D721Med (cell line): ENCODE measurements at regions not wholly inside any gene's neighbourhood (a gene's known extent, or its start where the extent isn't known, plus 50 kb on each side); places are given as distances from the start of the nearest gene placed in this dataset.

Experiments
- DNase-seq: peaks from one replicate; pipeline ENCODE4 v3.0.0; 2011; ENCODE audit warnings: low spot score; ENCODE audit not compliant: insufficient read length
- FAIRE-seq: peaks from 2 replicates; lab custom pipeline; 2011; peaks lifted over from hg19 to GRCh38; lab: Jason Lieb, UNC
- TF ChIP-seq, protein P1 (sequence below): IDR thresholded peaks from 2 replicates; pipeline ENCODE4 v1.5.1; 2012; ENCODE audit warnings: mild to moderate bottlenecking, control low read depth; ENCODE audit not compliant: insufficient read depth; ENCODE audit errors: missing control alignments

DNA sequence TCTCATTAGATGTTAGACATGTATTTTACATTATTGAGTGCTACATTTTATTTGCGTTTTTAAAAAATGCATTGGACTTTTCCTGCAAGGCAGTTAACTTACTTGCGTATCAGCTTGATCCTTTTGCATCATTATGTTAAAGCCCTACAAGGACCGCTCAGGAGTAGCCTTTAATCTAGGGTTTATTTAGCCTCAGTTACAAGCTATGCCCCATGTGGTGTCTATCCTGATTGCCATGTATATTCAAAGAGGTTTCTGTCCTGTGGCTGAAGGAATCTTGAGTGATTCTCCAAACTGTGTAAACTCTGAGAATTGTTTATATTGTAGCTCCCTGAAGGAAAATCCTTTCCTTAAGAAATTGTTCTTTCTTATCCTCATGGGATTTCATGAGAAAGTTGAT is 821.8 kb upstream of the AGA start:
- DNase-seq (no peak), FAIRE-seq (no peak)
- TF ChIP-seq, protein P1, sequence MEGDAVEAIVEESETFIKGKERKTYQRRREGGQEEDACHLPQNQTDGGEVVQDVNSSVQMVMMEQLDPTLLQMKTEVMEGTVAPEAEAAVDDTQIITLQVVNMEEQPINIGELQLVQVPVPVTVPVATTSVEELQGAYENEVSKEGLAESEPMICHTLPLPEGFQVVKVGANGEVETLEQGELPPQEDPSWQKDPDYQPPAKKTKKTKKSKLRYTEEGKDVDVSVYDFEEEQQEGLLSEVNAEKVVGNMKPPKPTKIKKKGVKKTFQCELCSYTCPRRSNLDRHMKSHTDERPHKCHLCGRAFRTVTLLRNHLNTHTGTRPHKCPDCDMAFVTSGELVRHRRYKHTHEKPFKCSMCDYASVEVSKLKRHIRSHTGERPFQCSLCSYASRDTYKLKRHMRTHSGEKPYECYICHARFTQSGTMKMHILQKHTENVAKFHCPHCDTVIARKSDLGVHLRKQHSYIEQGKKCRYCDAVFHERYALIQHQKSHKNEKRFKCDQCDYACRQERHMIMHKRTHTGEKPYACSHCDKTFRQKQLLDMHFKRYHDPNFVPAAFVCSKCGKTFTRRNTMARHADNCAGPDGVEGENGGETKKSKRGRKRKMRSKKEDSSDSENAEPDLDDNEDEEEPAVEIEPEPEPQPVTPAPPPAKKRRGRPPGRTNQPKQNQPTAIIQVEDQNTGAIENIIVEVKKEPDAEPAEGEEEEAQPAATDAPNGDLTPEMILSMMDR: no peak

DNA sequence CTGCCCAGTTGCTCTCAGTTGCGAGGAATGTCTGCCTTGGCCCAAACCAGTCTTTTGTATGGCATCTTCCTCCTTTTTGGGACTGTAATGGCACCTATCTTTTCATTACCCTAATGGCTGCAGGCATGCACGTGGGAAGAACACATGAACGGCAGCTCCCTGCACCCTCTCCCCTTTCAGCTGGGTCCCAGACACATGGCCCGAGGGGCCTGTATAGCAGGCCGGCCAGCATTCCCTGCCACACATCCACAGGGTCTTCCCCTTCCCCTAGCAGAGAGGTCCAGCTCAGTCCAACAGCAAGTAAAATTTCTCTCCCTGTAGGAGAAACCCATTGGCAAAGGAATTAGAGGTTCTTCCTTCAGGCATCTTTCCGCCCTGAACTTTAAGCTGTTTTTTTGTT is 829.1 kb upstream of the AGA start:
- FAIRE-seq (no peak), DNase-seq (no peak)
- TF ChIP-seq, protein P1: no peak

DNA sequence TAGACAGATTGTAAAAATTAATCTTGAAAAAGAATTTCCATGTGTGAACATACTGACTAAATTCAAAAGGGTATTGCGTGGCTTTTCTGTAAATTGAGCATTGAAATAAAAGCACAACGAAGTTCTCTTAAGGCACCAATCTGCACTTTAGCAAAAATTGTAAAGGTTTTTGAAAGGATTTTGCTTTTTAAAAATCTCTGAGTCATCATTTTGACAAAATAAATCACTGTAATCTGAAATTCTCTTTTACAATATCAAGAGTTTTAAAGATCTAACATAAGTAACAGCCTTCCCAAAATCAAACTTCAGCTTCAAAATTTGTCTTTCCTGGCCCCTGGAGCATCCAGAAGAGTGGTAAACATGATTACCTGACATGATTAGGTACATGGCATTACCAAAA is 830.9 kb upstream of the AGA start:
- no peak for FAIRE-seq
- TF ChIP-seq, protein P1: no peak
- DNase-seq: no peak

DNA sequence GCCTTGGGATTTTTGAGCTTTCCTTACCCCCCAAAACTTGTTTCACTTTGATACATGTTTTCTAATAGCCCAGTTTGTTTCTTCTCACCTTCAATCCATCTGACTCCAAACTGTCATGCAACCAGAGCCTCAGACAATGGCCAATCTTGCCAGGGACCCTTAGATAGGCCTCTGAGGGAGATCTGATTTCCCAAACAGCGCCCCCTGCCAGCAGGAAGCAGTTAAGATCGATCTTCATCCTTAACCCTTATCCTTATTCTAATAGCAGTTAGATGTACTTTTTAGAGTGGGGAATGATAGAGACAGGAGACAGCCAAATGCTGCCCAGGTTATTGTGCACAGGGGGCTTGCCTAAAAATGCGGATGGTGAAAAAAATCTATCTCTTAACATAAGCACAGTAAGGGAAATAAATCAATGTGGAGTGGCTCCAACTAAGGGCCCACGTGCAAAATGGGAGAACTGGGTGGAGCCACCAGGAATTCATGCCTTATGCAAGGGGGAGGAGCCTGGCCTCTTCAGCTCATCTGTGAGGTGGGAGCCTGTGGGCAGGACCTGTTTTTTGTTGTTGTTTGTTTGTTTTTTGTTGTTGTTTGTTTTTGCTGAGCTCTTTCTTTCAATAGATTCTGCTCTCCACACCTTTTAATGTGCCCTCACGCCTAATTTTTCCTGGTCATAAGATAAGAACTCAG is 833.6 kb upstream of the AGA start:
- DNase-seq (no peak), FAIRE-seq (no peak)

DNA sequence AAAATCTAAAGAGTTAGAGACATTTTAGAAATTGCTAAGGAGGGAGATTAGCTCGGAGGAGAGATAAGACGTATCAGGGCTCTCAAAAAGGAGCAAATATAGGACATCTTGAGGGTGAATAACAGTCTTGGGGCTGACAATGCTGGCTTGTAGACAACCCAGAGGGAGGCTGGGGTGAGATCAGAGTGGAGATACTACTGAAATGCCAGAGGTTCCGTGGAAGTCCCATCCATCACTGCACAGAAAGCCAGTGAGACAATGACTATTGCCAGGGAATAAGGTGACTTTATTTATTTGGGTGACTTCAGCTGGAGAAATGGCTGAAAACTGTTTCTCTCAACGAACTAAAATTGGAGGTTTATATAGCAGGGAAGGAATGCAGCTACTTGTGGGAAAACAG is 838.1 kb upstream of the AGA start:
- DNase-seq: no peak
- no peak for FAIRE-seq
- TF ChIP-seq, protein P1: no peak

More for the DNA sequence above, 833.6 kb upstream of the AGA start:
- TF ChIP-seq, protein P1: no peak

DNA sequence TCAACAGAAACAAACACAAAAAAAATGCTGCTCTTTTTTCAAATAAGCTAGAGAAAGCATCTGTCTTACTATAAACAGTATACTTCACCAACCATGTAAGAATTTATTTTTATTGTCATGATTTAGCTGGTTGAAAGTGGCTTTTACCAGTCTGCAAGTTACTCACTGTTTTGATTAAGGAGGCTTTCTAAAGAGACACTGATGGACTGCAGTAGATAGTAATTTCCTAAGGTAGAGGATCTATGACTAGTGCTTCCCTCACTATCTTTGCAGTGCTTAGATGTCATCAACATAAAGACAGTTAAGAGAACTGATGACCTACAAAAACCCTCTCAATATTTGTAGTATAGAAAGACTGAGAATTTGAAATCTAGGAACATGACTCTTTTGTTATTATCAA is 846.2 kb upstream of the AGA start:
- DNase-seq (no peak), FAIRE-seq (no peak)
- TF ChIP-seq, protein P1: no peak

DNA sequence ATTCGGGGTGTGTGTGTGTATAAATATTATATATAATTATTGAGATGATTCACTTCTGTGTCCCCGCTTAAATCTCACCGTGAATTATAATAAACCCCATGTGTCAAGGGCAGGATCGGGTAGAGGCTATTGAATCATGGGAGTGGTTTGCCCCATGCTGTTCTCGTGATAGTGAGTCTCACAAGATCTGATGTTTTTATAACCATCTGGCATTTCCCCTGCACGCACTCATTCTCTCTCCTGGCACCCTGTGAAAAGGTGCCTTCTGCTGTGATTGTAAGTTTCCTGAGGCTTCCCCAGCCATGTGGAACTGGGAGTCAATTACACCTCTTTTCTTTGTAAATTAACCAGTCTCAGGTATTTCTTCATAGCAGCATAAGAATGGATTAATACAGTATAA is 851.4 kb upstream of the AGA start:
- no peak for FAIRE-seq
- DNase-seq: no peak

More for the DNA sequence above, 851.4 kb upstream of the AGA start:
- TF ChIP-seq, protein P1: no peak
